GM13976 (cell line): ENCODE measurements at regions not wholly inside any gene's neighbourhood (a gene's known extent, or its start where the extent isn't known, plus 50 kb on each side); places are given as distances from the start of the nearest gene placed in this dataset.

Experiments used
- DNase-seq: peaks from one replicate; pipeline ENCODE4 v3.0.0; 2012; ENCODE audit warnings: low spot score
- CTCF ChIP-seq: IDR thresholded peaks from 2 replicates; pipeline ENCODE4 v1.5.1; 2012; ENCODE audit warnings: borderline replicate concordance, mild to moderate bottlenecking; ENCODE audit not compliant: insufficient read depth; ENCODE audit errors: extremely low read depth, missing control alignments, control extremely low read depth
- in situ Hi-C: fragments of 300-500 bp; cut with MboI; formaldehyde crosslinking; loops from one replicate; pipeline ENCODE4 v1.12.0; 2022; ENCODE audit warnings: low sequenced_read_pairs, mixed read lengths, inconsistent platforms; ENCODE audit not compliant: unreplicated experiment

GRCh38 chr2:3066831-3067230 lies 310.8 kb downstream of the EIPR1 start:
- in situ Hi-C loops: no loop called here
- TF ChIP-seq CTCF: no peak

GRCh38 chr2:3065928-3066327 lies 311.7 kb downstream of the EIPR1 start:
- DNase-seq: no peak
- in situ Hi-C loops: no loop called here
- TF ChIP-seq CTCF: no peak

More at GRCh38 chr2:3066831-3067230, 310.8 kb downstream of the EIPR1 start:
- DNase-seq: no peak

- DNase-seq: no peak
- in situ Hi-C loops: no loop called here
- no peak for TF ChIP-seq CTCF
Observed at GRCh38 chr2:3062476-3063260, 314.9 kb downstream of the EIPR1 start.

GRCh38 chr2:3060049-3060448 lies 317.6 kb downstream of the EIPR1 start:
- in situ Hi-C loops: no loop called here
- no peak for DNase-seq
- no peak for TF ChIP-seq CTCF

- no peak for DNase-seq
- TF ChIP-seq CTCF: no peak
- in situ Hi-C loops: no loop called here
Observed at GRCh38 chr2:3059141-3059925, 318.3 kb downstream of the EIPR1 start.

- in situ Hi-C loops: no loop called here
- no peak for DNase-seq
- TF ChIP-seq CTCF: no peak
Observed at GRCh38 chr2:3054066-3054465, 323.6 kb downstream of the EIPR1 start.
